Thyroid gland (tissue), 4 donors: ENCODE measurements at regions not wholly inside any gene's neighbourhood (a gene's known extent, or its start where the extent isn't known, plus 50 kb on each side); places are given as distances from the start of the nearest gene placed in this dataset.

ENCODE experiments used
- DNase-seq, 2 donors: peaks; one replicate each; pipeline ENCODE4 v3.0.0-alpha.2; 2019
- H3K27ac ChIP-seq, 3 donors: fragments of 200-600 bp; sonication (generic); 1 replicate in 2 of 3; 2 replicates in 1 of 3; pipeline ENCODE4 v1.5.1; 2016 to 2019; ENCODE audit warnings: mild to moderate bottlenecking in 1 of 3, moderate library complexity in 1 of 3
- H3K27me3 ChIP-seq: fragments of 200-600 bp; sonication (generic); one replicate; pipeline ENCODE4 v1.5.1; 2019
- H3K36me3 ChIP-seq, 2 donors: fragments of 200-600 bp; sonication (generic); one replicate each; pipeline ENCODE4 v1.5.1; 2016 to 2019
- H3K4me1 ChIP-seq, 2 donors: fragments of 200-600 bp; sonication (generic); one replicate each; pipeline ENCODE4 v1.5.1; 2017 to 2019
- H3K4me3 ChIP-seq, 3 donors: fragments of 200-600 bp; sonication (generic); replicated peaks in 1 of 3; 1 replicate in 2 of 3; 2 replicates in 1 of 3; pipeline ENCODE4 v1.5.1; 2016; ENCODE audit warnings: mild to moderate bottlenecking in 1 of 3
- H3K9me3 ChIP-seq: fragments of 200-600 bp; sonication (generic); one replicate; pipeline ENCODE4 v1.5.1; 2017
- CTCF ChIP-seq, 6 experiments: fragments of 200-600 bp in 3 of 6; fragments of 450-650 bp in 3 of 6; sonication (generic) in 3 of 6; IDR thresholded peaks; one replicate each; pipeline ENCODE4 v1.5.1; 2016 to 2019; ENCODE audit warnings: antibody characterized with exemption in 6 of 6, mild to moderate bottlenecking in 2 of 6, inconsistent platforms in 1 of 6, moderate library complexity in 1 of 6
- POLR2A ChIP-seq, 2 donors: fragments of 450-650 bp; IDR thresholded peaks; one replicate each; pipeline ENCODE4 v1.6.1; 2017; ENCODE audit warnings: antibody characterized with exemption in 2 of 2, mild to moderate bottlenecking in 2 of 2, moderate library complexity in 1 of 2
- WGBS, 2 donors: methylation state at CpG; one replicate each; pipeline ENCODE4 v1.1.5; 2017; 5-methylcytosine and 5-hydroxymethylcytosine counted together
- intact Hi-C: fragments of 100-400 bp; cut with DNase I; formaldehyde crosslinking; loops from one replicate; pipeline ENCODE4 v1.15.1; 2023

- no peak for DNase-seq
- intact Hi-C loops = no loop called here
- no peak overlapping the region for H3K27ac ChIP-seq
- no peaks in the 10 kb centered on the region for H3K36me3 ChIP-seq
- no peaks in the 10 kb centered on the region for H3K27me3 ChIP-seq
- WGBS, 2 donors = 35 to 42% methylated on average over 5 of the region's 5 CpGs
- no peaks in the 10 kb centered on the region for H3K9me3 ChIP-seq
- TF ChIP-seq CTCF (IDR thresholded peaks at IDR 0.05) (no peak), POLR2A (IDR thresholded peaks at IDR 0.05) (no peak)
- H3K4me1 ChIP-seq = no peaks in the 10 kb centered on the region
- no peak overlapping the region for H3K4me3 ChIP-seq
Observed at GRCh38 chr6:76416821-76417605, 344.6 kb upstream of the IMPG1 start.

- no peak for DNase-seq
- no peaks in the 10 kb centered on the region for H3K4me1 ChIP-seq
- no peaks in the 10 kb centered on the region for H3K27me3 ChIP-seq
- H3K9me3 ChIP-seq = no peaks in the 10 kb centered on the region
- no peak for TF ChIP-seq POLR2A (IDR thresholded peaks at IDR 0.05)
- no peak for TF ChIP-seq CTCF (IDR thresholded peaks at IDR 0.05)
- H3K4me3 ChIP-seq = no peak overlapping the region
- H3K36me3 ChIP-seq = no peaks in the 10 kb centered on the region
- no peak overlapping the region for H3K27ac ChIP-seq
- intact Hi-C loops = no loop called here
Observed at GRCh38 chr6:76403064-76403463, 330.6 kb upstream of the IMPG1 start.

GRCh38 chr6:76397966-76398365 is 325.5 kb upstream of the IMPG1 start:
- Histone ChIP-seq H3K9me3 (no peaks in the 10 kb centered on the region), H3K27me3 (no peaks in the 10 kb centered on the region), H3K36me3 (no peaks in the 10 kb centered on the region), H3K4me3 (no peak overlapping the region), H3K4me1 (no peaks in the 10 kb centered on the region), H3K27ac (no peak overlapping the region)
- intact Hi-C loops = no loop called here
- no peak for DNase-seq
- TF ChIP-seq CTCF (IDR thresholded peaks at IDR 0.05) (no peak), POLR2A (IDR thresholded peaks at IDR 0.05) (no peak)
- 70 to 85% methylated on average over 1 of the region's 1 CpG for WGBS, 2 donors

- WGBS, 2 donors = 85% methylated on average over 1 of the region's 1 CpG
- Histone ChIP-seq H3K27ac (no peak overlapping the region), H3K36me3 (no peaks in the 10 kb centered on the region), H3K27me3 (no peaks in the 10 kb centered on the region), H3K4me1 (no peaks in the 10 kb centered on the region), H3K9me3 (no peaks in the 10 kb centered on the region), H3K4me3 (no peak overlapping the region)
- DNase-seq = no peak
- no peak for TF ChIP-seq POLR2A (IDR thresholded peaks at IDR 0.05)
- TF ChIP-seq CTCF (IDR thresholded peaks at IDR 0.05) = no peak
- intact Hi-C loops = no loop called here
Observed at GRCh38 chr6:76382201-76382600, 309.7 kb upstream of the IMPG1 start.

- 52 to 55% methylated on average over 2 of the region's 2 CpGs for WGBS, 2 donors
- TF ChIP-seq CTCF (IDR thresholded peaks at IDR 0.05) (no peak), POLR2A (IDR thresholded peaks at IDR 0.05) (no peak)
- no peak for DNase-seq
- Histone ChIP-seq H3K36me3 (no peaks in the 10 kb centered on the region), H3K27ac (no peak overlapping the region), H3K27me3 (no peaks in the 10 kb centered on the region), H3K9me3 (no peaks in the 10 kb centered on the region), H3K4me3 (no peak overlapping the region), H3K4me1 (no peaks in the 10 kb centered on the region)
- intact Hi-C loops = no loop called here
Observed at GRCh38 chr6:76381612-76382011, 309.1 kb upstream of the IMPG1 start.
